Fibroblast of mammary gland (primary cell): ENCODE measurements at regions not wholly inside any gene's neighbourhood (a gene's known extent, or its start where the extent isn't known, plus 50 kb on each side); places are given as distances from the start of the nearest gene placed in this dataset.
A peak's percentile ranks its signal among the peaks of the same experiment; 100 is the strongest.

Experiments used
- DNase-seq: peaks from one replicate; pipeline ENCODE4 v3.0.0-alpha.2; 2010; ENCODE audit warnings: low read depth
- H3K4me3 ChIP-seq: 2 replicates; pipeline ENCODE4 v1.5.1; 2011; ENCODE audit warnings: low read depth, mild to moderate bottlenecking, low read length, moderate library complexity; ENCODE audit not compliant: control insufficient read depth
- TF ChIP-seq, protein P1 (sequence below): conservative IDR thresholded peaks from 2 replicates; pipeline ENCODE4 v1.5.1; 2011; ENCODE audit warnings: low read depth, low read length, inconsistent platforms; ENCODE audit not compliant: control insufficient read depth, insufficient read depth

DNA sequence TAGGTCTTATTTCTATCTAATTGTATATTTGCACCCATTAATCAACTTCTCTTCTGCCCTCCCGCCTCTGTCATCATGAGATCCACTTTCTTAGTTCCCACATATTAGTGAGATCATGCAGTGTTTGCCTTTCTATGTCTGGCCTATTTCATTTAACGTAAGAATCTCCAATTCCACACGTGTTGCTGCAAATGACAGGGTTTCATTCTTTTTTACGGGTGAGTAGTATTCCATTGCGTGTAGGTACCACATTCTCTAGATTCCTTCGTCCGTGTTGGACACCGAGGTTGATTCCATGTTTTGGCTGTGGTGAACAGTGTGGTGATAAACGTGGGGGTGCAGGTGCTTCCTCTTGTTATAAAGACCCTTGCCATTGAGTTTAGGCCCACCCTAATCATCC is 64.7 kb upstream of the GSE1 start:
- TF ChIP-seq, protein P1, sequence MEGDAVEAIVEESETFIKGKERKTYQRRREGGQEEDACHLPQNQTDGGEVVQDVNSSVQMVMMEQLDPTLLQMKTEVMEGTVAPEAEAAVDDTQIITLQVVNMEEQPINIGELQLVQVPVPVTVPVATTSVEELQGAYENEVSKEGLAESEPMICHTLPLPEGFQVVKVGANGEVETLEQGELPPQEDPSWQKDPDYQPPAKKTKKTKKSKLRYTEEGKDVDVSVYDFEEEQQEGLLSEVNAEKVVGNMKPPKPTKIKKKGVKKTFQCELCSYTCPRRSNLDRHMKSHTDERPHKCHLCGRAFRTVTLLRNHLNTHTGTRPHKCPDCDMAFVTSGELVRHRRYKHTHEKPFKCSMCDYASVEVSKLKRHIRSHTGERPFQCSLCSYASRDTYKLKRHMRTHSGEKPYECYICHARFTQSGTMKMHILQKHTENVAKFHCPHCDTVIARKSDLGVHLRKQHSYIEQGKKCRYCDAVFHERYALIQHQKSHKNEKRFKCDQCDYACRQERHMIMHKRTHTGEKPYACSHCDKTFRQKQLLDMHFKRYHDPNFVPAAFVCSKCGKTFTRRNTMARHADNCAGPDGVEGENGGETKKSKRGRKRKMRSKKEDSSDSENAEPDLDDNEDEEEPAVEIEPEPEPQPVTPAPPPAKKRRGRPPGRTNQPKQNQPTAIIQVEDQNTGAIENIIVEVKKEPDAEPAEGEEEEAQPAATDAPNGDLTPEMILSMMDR, result no peak
- no peak overlapping the region for H3K4me3 ChIP-seq
- no peak for DNase-seq

DNA sequence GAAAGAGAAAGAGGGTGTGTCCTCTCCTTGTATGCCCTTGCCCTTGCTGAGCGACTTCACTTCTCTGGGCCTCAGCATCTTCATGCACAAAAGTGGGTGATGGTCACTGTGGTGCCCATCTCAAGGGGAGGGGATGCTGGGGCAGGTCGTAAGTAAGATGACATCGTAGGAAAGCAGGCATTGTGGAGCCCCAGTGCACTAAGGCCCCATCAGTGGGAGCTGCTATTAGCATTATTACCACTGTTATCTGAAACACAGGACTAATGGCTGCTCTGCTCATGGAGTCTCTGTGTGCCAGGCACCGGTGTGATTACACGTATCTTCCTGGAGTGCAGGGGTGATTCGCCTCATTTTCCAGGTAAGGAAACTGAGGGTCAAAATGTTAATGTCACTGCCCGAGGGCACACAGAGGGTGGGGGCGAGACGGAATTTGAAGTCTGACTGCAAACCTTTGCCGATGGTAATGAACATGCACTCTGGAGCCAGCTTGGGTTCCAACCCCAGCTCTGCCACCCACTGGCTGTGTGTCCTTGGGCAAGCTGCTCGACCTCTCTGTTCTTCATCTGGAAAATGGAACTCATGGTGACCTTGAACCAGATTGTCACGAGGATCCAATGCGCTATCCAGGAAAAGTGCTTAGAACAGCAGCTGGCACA is 63.2 kb upstream of the GSE1 start:
- H3K4me3 ChIP-seq, result no peak overlapping the region
- TF ChIP-seq, protein P1, result no peak
- DNase-seq, result no peak

DNA sequence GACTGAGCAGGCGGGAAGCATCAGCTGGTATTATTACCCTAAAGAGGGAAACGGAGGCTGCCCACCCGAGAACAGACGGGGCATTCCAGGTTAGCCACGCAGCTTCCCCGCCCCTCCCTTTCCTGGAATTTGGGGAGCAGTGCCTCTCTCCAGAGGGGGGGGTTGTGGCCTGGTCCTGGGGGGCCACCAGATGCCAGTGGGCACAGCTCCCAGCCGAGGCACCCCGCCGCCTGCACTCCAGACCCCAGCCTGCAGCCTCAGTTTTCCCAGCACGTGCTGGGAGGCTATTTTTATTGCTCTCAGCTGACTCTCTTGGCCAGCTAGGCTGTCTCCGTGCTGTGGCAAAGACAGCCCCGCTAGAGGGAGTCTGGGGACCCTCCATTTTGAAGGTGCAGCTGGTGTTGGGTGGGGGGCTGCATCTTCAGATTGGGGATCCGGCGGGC is 62.7 kb upstream of the GSE1 start:
- DNase-seq, result no peak
- TF ChIP-seq, protein P1, result no peak
- no peak overlapping the region for H3K4me3 ChIP-seq

DNA sequence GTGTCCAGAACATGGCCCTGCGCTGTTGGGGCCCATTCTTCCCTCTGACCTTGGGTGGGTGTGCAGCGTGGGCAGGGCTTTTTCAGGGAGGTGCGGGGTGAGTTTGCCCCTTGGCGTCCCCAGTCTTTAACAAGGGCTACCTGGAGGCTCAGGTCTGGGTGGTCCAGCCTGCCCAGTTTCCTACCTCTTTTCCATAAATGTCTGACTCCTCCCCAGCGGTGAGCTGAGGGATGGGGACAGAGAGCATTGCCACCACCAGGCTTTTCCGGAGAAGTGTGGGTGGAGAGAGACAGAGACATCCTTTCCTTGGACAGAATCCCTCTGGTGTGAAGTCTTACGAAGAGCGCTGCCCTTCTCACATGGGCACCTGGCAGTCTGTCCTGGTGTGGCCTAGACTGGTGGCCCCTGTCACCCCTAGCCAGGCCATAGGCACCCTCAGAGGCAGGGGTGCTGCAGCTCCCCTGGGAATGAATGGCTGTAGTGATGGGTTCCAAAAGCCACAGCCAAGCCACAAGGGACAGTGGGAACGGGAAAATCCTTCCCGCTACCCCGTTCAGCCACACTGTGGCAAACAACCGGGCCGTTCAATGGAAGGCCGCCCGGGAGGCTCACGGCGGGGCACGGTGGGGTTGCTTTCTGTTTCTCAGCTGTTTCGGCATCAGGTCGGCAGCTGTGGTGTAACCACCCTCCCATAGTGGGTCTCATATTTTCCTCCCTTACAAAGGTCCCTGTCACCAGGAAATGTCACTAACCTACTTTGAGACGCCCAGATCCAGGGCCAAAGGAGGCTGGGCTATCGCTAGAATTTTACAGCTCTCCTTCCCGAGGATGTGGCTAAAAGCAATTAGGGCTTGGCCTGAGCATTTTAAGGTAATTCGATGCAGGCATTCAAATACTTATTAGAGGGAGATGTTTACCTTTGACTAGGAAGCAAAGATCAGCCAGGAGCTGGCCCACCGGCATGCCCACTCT is 61.9 kb upstream of the GSE1 start:
- no peak for DNase-seq
- TF ChIP-seq, protein P1, result no peak
- H3K4me3 ChIP-seq, result no peak overlapping the region

DNA sequence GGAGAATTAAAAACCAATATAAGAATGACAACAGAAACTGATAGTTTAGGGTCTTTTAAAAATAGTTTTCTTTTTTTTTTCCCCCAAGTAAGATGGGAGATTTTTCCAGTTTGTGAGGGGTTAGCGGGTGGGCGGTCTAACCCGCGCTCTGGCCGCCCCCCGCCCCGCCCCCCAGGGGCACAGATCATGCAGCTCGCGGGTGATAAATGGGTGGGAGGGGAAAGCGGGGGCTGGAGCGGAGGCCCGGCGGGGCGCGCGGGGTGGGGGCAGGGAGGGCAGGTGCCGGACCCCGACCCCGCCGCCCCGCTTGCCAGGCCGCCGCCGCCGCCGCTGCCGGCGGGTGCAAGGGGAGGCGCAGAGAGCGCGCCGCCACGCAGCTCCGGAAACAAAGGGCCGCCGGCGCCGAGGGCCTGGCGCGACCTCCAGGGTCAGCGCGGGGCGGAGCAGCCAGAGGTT is 60.1 kb upstream of the GSE1 start:
- no peak for DNase-seq
- TF ChIP-seq, protein P1, result no peak
- peak overlapping the region; percentile 70 for H3K4me3 ChIP-seq

DNA sequence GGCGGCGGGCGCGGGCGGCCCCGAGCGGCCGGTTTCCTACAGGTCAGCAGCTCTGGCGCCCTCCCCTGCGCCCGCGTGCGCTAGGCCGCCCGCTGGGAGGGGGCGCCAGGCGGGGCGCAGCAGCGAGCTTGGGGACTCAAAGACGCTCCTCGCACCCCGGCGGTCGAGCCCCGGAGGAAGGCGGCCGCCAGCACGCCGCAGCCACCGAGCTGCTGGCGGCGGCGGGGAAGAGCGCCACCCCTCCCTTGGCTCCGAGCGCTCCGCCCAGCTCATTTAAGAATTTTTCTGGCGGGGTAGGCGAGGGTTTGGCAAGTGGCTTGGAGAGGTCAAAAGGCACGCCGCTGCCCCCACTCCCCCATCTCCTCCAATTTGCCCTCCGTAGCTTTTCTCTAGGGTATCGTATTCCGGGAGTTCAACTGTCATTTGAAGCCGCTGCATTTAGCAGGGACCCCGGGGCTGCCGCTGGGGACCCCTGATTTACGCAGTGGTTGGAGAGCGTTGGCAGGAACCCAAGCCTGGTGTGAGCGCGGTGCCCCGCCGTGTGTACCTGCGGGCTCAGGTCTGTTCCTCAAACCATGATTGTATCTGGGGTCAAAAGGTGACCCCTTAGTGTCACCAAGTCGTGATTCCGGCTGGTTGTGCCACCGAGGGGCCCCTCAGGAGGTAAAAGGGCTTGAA is 59.5 kb upstream of the GSE1 start:
- TF ChIP-seq, protein P1, result no peak
- H3K4me3 ChIP-seq, result peak overlapping the region; percentile 70
- DNase-seq, result peak; percentile 50
